GM19328 (cell line): ENCODE measurements at regions not wholly inside any gene's neighbourhood (a gene's known extent, or its start where the extent isn't known, plus 50 kb on each side); places are given as distances from the start of the nearest gene placed in this dataset.

Source experiments
- ATAC-seq: cut with Tn5 transposase; IDR thresholded peaks from one replicate; pipeline ENCODE4 v1.9.1; 2021; ENCODE audit warnings: mild to moderate bottlenecking, moderate library complexity; ENCODE audit not compliant: unreplicated experiment

DNA sequence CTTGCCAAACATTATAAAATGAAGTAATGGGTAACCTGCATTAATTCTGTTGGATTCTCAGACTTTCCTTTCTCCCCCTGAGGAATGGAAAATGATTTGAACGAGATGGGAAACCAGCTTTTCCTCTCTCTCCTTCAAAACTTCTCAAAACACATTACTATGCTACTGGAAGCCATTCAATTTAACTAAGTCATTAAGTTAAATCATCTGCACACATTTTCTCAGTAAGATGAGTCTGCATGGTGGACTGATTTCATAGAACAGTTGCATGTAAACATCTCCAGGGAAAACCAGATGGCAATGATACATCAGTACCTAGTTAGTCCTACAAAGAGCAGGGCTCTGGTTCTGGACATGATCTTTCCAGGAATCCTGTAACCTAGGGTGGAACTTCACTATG is 59.9 kb downstream of the BMP4 start:
- ATAC-seq, result no peak

DNA sequence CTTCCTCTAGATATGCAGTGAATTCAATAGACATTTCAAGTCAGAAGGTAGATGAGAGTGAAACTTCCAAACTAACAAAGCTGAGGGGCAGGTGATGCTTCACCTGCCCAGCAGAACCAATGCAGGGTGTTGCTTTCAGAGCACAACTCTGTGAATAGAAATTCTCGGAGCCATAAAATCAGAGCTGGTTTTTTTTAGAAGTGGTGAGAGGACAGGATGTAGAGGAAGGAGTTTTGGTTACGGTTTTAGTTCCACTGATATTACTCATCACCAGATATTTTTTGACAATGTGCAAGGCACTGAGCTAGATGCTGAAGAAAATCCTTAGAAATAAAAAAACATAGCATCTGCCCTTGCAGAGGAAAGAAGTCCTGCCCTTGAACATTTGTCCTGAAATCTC is 62.2 kb downstream of the BMP4 start:
- no peak for ATAC-seq

DNA sequence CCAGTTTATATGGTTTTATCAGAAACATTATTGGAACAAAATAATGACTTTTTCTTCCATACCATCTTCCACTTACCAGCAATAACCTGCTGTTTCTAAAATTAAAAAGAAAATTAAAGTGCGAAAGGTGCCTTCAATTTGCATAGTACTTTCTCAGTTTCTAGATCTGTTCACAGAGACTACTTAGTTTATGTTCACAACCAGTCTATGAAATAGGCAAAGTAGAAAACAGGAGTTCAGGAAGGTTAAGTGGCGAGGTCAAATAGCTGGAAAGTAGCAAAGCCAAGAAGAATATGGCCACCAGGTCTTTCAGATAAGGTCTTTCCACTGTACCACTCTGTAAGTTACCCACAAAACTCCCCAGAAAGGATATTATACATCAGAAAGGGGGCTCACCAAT is 63.3 kb downstream of the BMP4 start:
- no peak for ATAC-seq

DNA sequence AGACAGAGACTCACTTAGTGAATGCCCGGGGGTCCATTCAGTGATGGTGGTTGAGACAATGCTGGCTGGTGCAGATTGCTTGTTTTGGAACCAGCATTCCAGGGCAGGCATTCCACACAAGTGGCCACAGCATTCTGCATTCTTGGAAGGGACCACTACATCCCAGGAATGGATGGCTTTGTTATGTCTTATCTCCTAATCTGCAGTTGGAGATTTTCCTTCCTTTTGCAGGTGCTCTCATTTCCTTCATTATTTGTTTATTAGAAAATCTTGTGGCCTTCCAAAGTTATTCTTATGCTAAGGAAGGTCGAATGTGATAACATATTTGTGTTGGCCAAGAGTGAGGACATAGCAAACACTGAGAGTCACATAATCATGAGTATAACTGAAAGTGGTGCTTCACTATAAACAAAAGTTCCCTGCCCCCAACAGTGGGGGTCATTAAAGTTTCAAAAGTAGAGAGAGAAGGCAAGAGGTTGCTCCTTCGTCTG is 66.0 kb downstream of the BMP4 start:
- ATAC-seq, result no peak

DNA sequence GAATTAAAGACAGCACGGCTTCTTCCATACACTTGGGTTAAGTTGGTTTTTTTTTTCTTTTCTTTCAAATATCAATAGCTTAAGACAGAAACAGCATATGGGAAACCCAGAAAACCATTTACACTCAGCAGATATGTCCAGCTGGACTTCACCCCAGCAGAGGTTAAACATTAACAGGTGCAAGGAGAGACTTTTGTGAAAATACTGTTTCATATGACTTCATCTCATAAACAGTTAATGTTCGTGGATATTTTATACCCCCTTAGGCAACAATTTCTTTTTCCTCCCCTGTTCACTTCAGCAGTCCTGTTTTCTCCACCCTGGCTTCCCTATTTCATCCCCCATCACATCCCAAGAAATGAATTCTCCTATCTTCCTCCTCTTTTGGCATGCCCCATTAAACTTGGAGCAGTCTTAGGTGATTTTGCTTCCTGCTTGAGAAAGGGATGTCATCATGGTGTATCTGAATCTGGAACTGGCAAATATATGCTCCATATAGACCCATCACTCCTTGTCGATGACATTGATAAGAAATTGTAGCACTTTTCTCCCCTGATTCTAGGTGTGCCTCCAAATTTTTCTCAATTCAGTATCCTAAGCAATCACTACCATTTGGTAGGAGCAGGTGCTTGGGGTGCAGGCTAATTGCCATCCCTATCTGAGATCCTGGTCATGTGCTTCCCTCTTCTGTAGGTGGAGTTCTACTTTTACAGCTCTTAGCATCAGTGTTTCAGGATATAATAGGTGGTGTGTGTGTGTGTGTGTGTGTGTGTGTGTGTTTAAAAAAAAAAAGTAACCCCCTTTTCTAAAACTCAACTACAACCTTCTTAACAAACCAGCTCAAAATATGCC is 67.9 kb downstream of the BMP4 start:
- no peak for ATAC-seq

DNA sequence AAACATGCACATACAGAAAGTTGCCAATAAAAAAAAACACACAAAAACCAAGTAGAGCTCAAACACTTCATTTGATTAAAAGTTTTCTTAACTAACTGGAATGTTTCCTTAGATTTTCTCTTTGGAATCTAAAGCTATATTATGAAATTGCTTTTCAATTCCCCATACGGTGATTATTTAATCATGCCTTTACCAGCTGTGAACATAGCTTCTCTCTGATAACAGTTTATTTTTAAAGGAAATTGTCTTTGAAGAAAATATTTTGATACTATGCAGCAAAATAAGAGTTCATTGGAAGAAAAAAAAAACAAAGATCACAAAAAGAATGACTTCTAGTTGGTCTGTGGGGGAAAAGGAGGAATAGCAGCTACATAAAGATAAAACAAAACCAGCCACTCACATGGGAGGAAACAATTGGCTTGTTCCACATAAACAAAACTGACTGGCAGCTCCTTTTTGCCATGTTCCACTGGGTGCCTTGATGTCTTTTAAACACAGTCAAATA is 71.4 kb downstream of the BMP4 start:
- ATAC-seq, result no peak

DNA sequence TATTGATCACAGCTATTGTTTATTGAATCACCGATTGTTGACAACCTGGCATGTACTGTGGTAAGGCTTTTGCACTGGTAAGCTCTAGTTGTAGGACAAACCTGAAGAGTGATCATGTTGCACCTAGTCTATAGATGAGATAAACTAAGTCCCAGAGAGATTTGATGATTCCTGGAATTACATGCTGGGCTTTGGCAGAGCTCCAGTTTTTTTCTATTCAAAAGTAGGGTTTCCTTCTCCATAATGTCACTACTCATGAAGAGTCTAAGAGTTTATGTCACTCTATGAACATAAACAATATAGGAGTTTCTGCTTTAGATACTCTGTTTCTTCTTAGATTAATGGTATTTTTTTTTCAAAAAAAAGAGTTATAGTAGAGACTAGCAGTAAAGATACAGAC is 72.0 kb downstream of the BMP4 start:
- ATAC-seq, result no peak

DNA sequence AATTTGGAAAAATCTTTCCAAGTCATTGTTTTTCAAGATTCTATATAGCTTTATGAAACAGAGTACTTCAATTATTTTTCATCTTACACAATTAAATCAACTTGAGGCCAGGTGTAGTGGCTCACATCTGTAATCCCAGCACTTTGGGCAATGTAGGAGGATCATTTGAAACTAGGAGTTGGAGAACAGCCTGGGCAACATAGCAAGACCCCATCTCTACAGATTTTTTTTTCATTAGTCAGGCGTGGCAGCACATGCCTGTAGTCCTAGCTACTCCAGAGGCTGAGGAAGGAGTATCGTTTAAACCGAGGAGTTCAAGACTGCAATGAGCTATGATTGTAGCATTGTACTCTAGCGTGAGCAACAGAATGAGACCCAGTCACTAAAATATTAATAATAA is 72.9 kb downstream of the BMP4 start:
- no peak for ATAC-seq

DNA sequence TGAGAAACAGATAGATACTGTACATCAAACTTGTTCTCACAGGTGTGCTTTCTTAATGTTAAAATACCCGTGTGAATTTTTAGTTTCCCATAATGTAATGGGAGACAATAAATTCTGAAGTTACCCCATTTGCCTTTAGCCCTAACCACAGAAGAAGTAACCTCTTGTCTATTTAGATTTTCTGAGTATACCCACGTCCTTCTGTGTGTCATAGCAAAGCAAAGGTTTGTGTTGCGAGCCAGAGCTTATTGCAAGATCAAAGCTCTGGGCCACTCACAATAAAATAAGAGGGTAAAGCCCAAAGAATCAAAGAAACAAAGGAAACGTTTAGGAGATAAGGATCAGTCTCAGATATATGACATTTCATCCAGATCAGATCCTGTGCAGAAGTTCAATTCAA is 73.9 kb downstream of the BMP4 start:
- no peak for ATAC-seq

DNA sequence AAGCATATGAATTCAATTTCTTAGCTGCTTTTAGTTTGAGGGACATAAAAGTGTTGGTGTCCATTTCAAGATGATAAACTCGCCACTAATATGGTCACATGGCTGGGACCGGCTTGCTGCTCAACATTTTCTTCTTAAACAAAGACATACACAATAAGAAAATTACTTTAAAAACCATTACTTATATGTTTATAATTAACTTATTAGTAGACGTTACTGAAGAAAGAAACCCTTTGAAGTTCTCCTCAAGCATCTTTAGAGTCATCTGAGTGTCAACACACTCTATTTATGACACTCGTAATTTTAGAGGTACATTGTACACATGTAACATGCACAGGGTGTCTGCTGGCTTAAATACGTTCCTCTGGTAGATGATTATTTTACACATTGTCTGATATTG is 74.7 kb downstream of the BMP4 start:
- no peak for ATAC-seq

DNA sequence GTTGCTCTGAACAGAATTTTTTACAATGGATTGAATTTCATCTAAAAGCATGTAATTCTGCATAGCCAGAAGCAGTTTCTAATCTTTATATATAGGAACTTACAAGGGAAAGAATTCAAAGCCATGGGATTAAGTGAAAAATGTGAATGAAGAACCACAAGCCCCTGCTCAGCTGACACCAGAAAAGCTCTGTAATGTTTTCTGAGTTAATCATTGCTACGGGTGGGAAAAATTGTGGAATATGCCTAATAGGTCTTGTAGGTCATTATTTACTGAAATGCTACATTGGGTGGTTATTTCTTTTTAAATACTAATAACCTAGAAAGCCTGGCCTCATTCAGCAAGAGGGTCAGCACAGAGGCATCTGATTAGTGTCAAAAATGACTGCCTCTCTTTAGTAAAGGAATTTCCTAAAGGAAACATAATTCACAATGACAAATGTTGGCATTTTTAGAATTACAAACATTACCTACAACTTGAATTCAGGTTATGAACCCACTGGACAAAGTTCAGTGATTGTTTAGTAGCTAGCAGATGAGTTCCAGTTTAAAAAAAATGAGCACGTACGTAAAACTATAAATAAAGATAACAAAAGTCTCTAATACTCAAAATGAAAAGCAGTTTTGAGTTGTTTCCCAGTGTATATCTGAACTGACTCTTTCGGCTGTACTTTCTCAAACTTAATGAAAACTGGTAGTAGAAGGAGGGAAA is 75.3 kb downstream of the BMP4 start:
- ATAC-seq, result no peak

DNA sequence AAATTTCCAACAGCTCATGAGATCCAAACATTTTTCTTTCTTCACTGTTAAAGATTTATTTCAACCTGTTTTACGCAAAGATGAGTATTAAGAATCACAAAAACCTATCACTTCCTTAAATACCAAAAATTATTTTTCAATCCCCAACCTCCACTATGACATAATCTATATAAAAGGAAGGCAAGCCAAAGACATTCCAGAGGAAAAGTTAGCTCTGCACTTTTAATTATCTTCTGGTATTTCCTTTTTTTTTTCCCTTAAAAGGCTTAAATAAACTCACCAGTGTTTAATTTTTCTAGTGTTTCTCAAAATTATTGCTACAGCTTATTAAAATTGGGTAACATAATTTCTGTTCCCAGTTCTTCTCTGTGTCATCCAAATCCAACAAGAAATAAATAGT is 75.9 kb downstream of the BMP4 start:
- no peak for ATAC-seq

DNA sequence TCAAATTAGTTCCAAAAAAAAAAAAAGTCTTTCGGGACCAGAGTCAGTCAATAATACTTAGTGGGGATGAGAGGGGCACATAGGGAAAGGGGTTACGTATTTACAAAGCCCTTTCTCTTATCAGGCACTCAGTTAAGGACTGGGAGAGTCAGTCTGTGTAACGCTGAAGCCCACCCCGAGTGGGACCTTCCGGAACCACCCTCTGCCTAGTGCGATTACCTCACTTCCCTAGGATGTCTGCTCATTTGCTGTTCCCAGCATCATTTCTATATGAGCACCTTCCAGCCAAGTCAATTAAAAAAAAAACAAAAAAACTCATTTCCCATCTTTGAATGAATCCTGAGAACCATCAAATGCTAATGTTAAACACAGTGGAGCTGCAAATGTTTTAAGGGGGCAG is 76.9 kb downstream of the BMP4 start:
- no peak for ATAC-seq

DNA sequence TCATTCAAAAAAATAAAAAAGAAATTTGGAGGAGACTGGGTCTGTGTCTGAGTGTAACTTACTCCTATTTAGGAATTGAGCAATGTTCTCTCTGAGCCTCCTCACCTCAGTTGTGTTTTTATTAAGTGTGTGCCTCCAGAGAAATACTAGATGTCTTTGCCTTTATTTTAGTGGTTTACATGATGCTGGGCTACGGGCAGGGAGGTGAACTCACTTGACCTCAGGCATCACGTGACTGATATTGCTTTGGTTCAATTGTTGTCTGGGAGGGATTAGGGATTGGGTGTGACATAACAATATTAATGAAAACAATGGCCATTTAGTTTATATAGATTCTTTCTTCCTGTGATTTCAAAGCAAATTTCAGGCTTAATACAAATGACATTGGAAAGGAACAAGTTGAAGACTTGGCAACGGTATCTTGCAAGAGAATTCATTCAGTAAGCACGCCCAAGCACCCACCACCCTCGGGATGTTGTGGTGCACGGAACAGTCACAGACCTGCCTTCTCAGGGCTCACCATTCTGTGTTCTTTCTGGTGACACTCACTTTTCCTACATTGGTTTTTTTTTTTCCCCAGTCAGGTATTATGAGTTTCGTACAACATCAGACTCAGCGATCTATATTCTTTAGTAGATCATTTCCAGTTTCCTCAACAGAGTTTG is 77.5 kb downstream of the BMP4 start:
- ATAC-seq, result no peak

DNA sequence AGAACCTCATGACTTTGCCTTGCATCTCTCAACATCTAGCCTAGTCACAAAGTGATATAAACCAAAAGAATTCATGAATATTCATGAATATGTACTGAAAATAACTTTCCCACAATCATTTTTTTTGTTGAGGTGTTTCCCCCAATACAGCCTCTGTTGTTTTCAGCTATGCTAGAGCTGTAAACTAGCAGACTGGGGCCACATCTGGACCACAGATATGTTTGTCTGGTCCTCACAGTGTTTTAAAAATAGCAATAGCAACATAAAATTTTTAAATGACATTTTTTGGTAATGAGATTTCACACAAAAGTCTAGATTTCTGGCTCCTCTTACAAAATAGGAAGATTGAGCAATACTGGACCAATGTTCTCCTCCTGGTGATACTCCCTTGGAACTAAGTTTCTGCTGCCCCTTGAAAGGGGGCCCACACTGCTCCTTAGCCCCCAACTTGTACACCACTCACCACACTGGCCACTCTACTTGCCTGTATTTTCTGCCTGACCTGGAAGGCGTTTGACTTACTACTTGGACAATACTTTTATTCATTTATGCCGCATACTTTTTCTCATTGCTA is 81.2 kb downstream of the BMP4 start:
- no peak for ATAC-seq

DNA sequence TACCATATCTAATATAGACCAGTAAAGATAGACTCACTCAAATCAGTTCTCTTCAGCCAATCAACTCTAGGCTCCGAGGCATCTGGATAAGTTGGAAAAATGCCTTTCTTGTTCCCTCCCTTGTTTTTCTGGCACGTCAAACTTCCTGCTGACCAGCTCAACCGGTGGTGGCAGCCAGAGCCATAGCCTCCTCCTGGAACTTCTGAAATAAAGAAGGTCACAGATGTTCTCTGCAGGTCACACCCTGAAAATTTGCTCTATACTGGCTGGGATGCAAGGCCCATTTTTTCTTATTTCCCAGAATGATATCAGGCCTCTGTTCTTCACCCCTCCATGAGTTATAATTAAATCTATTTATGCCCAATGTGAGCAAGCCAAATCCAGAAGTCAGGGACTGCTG is 81.9 kb downstream of the BMP4 start:
- ATAC-seq, result no peak

DNA sequence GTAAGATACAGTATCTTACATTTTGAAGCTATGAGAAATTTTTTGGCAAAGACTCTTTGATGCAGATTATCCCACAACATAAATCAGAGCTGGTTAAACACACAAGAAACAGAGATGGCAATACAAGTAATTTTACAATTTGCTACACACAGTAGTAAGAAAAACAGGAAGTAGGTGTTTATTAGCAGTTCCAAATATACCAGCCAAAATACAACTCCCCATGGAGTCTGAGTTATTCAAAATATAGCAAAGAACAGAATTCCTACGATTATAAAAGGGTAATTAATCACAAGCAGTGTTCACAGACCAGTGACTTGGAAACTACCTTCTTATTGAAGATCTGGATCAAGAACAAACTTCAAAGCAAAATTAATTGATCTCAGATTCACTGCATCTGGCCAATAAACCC is 83.9 kb downstream of the BMP4 start:
- ATAC-seq, result no peak

DNA sequence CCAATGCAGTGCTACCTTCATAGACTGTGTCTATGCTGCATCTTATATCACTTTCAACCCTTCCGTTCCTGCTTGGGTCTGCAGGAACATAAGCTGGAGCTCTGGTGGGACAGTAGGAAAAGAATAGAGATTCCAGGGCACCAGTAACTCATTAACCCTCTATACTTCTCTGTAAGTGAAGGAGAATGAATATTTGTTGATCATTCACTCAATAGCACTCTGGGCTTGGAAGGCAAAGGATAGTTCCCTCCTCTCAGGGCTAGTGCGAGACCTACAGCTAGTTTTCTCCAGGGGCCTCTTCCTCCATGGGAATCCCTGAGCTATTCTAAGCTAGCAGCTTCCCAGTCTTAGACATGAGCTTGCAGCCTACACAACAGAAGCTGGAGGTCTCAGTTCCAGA is 84.7 kb downstream of the BMP4 start:
- ATAC-seq, result no peak

DNA sequence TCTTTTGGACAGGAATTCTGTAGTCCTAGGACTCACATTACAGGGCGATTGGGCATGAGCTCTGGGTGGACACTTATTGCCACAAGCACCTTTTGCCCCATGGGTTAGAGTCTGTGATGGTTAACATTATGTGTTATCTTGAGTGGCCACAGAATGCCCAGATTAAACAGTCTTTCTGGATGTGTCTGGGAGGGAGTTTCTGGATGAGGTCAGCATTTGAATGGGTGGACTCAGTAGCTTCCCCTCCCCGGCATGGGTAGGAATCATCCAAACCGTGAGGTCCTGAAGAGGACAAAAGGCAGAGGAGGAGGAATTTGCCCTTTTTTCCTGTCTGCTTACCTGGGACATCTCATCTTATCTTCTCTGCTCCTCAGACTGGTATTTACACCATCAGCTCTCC is 85.6 kb downstream of the BMP4 start:
- no peak for ATAC-seq

DNA sequence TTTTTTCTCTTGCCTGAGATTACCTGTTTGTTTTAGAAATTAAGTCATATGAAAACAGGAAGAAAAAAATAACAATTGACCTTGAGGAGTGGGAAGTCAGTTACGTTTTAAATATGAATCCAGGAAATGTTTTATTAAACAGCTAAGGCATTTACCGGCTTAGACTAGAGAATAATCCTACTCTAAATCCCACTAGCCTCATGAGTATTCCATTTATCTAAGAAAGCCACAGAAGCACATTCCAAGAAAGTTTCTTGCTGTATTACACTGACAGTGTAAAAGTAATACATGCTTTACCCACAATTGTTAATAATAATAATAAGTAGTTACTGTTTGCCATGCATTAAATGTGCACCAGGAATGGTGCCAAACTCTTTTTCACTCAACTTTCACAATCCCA is 90.9 kb downstream of the BMP4 start:
- no peak for ATAC-seq

DNA sequence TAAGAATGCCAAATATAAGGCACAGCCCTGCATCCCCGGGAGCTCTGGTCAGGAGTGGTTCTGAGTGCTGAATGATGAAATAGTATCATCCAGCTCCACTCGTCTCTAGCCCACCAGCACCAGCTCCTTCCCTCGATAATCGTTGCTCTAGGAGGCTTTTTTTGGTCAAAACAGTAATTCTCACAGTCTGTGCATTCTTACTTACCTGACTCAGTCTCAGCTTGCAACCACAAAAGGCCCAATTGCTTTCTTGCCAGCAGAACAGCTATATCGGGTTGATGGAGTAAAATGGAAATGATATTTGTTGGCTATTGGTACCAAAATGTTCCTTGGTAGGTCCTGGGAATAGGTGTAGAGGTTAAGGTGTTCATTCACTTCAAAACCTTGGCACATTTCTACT is 94.8 kb downstream of the BMP4 start:
- no peak for ATAC-seq
